ENCODE measurements at regions not wholly inside any gene's neighbourhood (a gene's known extent, or its start where the extent isn't known, plus 50 kb on each side); places are given as distances from the start of the nearest gene placed in this dataset.
A peak's percentile ranks its signal among the peaks of the same experiment; 100 is the strongest.
"Not testable (repeated sequence)": the region's sequence is repeated elsewhere in the genome, so short reads cannot be mapped to it uniquely, and the experiment has no call there.

DNA sequence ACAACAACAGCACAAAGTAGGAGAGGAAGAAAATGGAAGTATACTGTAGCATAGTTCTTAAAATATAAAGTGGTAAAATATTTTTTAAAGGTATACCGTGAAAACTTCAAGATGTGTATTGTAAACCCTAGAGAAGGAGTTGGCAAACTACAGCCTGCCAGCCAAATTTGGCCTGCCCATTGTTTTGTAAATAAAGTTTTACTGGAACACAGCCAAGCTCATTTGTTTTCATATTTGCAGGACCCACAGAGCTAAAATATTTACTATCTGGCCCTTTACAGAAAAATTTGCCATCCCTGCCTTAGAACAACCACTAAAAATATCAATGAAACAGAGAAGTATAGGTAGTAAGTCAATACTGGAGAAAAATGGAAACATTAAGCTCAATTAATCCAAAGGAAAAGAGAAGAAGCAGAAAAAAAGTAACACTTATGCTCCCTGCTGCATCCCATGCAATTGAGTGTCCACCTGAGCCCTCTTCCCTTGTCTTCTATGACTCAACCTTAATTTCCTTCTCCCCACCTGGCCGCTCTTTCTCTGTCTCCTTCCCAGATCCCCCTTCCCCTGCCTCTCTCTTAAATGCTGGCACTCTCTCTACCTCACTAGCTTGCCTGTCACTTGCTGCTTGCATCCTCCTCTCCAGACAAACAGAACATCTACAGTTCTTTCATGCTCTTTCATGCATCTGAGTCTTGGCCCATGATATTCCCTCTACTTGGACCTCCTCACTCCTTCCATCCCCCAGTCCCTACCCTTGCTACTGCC lies 50.6 kb upstream of the FER start:
- no peak for DNase-seq (ENCODE audit: low read depth in 3 of 3)

DNA sequence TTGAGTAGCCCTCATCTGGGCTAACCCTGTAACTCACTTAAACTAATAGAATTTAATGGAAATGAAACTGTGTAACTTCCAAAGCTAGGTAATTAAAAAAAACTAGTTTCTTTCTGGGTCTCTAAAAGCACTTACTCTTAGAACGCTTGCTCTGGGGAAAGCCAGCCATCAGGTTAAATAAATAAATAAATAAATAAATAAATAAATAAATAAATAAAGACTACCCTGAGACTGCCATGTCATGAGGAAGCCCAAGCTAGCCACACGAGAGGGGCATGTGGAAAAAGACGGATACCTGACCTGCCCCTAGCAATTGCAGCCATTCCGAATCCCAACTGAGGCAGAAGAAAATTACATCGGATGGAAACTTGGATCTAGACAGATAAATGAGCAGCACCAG lies 51.3 kb upstream of the FER start:
- no peak for DNase-seq (ENCODE audit: low read depth in 3 of 3)

DNA sequence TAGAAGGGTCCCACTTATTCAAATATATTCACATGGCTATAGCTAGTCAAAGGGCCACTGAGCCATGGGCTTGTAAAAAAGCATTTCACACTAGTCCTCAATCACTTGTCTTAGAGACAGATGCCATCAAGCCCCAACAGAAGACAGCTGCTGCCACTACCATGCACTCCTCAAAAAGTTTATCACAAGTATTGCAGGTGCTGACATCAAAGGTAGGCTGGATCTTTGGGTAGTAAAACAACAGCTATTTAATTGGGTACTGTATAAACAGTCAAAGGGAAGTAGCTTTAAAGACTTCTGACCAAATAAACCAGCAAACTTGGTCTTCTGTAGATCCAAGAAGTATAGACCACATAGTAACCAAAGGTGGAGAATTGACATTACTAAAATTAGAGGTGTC lies 59.2 kb upstream of the FER start:
- DNase-seq (ENCODE audit: low read depth in 3 of 3): no peak

DNA sequence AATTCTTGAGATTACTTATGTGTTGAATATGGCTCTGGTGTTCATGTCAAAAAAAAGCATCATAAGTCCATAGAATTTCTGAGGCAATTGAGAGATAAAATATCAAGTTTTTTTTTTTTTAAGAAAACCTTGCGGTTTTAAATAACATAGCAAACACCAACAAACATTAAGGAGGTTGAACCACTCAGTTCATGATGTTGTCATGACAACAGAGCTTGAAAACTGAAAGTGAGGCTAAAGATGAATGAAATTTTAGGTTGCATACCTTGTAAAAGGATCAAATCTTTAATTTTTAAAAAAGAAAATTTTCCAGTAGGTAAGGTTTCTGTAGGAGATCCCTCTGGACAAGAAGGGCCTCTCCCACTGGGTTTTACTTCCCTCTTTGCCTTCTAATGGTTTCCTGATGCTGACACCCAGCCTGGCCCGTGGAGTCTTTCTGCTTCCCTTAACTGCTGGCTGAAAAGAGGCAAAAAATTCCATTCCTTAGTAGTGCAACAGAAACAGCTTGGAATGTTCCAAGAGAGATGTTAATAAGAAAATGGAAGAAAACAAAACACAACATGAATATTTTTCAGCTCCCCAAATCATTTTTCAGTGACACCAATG lies 60.0 kb upstream of the FER start:
- no peak for DNase-seq (ENCODE audit: low read depth in 3 of 3)

DNA sequence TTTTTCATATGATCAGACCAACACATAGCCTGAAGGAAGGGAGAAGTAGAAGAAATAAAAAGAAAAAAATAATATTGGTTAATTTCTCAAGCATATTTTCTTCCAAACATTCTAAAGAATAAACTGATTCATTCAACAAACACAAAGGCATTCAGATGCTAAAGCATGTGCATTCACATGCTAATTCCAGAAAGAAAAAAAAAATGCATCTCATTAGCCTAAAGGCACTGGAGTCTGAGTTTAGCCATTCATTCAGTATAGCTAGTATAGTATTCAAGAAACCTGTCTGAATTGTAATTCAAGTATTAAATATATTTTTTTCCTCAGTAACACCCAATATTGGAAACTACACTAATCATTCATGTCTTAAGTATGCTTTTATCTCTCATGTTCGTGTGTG lies 61.0 kb upstream of the FER start:
- no peak for DNase-seq (ENCODE audit: low read depth in 3 of 3)

DNA sequence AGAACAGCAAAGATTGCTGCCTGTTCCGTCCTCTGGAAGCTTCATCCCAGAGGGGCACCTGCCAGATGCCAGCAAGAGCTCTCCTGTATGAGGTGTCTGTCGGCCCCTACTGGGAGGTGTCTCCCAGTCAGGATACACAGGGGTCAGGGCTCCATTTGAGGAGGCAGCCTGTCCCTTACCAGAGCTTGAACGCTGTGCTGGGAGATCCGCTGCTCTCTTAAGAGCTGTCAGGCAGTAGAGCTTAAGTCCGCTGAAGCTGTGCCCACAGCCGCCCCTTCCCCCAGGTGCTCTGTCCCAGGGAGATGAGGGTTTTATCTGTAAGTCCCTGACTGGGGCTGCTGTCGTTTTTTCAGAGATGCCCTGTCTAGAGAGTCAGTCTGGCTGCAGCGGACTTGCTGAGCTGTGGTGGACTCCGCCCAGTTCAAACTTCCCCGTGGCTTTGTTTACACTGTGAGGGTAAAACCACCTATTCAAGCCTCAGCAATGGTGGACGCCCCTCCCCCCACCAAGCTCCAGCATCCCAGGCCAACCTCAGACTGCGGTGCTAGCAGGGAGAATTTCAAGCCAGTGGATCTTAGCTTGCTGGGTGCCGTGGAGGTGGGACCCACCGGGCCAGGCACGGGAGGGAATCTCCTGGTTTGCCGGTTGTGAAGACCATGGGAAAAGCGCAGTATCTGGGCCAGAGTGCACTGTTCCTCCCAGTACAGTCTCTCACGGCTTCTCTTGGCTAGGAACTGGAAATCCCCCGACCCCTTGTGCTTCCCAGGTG lies 62.1 kb upstream of the FER start:
- DNase-seq (ENCODE audit: low read depth in 3 of 3): not testable (repeated sequence)

DNA sequence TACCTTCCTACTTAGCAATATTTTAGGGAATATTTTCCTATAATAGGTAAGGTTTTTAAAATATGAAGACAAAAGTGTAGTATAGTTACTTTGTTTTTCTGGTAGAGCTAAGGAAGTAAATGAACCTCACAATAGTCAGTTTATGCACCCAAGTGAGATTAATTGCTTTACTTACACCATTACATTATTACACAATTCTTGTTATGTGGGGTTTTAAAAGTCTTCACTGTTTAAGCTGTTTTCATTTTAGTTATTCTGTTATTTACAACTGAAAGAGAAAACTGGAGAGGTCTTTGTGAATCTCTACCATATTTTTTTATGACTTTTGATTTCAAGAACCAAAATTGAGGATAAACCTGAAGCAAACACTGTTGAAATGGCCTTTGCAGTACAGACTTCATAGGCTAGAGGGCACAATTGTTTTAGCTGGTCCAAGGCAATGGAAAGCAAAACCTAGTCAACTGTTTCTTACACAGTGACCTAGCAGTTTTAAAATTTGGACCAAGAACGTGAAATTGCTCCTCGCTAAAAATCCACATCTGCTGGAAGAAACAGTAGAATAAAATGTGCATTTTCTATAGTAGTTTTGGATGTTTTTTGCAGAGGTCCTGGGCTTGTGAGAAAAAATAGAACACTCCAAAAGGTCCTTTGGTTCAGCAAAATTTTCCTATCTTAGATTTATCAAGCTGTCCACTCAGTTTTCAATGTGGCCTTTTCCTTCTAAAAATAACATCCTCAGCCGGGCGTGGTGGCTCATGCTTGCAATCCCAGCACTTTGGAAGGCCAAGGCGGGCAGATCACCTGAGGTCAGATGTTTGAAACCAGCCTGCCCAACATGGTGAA lies 66.4 kb upstream of the FER start:
- peak in 1 of 3 experiments; percentile 12 for DNase-seq (ENCODE audit: low read depth in 3 of 3)

DNA sequence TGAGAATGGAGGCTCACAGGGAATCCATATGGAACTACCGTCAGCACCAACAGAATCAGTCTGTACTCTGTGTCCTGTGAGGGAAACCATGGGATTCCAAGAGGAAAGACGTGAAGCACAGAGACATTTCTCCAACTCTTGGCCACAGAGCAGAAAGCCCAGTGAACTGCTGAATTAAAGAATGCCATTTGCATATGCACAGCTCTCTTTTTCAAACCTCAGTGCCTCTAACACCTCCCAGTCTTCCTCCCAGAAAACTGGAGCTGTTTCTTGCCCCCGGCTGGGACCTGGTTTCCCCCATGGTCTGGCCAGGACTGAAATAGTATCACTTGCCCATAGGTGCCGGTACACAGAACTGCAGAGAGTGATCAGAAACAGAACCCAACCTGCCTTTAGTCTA lies 69.6 kb upstream of the FER start:
- no peak for DNase-seq (ENCODE audit: low read depth in 3 of 3)

DNA sequence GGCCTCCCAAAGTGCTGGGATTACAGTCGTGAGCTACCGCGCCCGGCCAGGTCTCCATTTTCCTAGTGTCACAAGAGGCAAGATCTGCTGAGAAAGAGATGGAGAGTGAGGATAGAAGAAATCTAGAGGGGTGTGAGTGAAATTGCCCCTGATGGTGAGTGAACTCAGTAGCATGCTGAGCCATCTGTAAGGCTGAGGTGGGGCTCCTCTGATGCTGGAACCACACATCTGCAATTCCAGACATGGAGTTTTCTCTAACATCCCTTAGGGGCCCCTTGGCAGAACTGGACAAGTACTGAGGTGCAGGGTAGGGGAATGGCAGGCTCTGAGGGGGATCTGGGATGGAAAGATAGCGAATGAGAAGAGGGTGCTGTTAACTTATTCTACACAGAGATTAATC lies 72.0 kb upstream of the FER start:
- no peak for DNase-seq (ENCODE audit: low read depth in 3 of 3)

DNA sequence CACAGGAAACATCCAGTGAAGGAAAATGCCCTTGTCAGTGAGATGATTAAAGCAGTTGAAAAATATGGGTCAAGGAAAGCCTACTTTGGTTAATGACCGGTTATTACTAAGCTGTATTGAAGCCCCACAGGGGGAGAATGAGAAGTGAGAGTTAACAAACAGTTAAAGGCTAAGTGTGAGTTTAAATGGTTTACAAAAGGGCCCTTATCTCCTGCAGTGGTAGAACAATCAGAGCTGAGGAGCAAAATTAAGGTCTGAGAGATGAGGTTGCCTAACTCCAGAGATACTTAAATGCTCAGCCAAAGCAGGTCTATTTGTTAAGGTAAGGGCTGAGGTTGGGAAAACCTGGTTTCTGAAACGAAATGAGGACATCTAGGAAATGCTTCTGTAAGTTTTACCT lies 75.1 kb upstream of the FER start:
- no peak for DNase-seq (ENCODE audit: low read depth in 3 of 3)

DNA sequence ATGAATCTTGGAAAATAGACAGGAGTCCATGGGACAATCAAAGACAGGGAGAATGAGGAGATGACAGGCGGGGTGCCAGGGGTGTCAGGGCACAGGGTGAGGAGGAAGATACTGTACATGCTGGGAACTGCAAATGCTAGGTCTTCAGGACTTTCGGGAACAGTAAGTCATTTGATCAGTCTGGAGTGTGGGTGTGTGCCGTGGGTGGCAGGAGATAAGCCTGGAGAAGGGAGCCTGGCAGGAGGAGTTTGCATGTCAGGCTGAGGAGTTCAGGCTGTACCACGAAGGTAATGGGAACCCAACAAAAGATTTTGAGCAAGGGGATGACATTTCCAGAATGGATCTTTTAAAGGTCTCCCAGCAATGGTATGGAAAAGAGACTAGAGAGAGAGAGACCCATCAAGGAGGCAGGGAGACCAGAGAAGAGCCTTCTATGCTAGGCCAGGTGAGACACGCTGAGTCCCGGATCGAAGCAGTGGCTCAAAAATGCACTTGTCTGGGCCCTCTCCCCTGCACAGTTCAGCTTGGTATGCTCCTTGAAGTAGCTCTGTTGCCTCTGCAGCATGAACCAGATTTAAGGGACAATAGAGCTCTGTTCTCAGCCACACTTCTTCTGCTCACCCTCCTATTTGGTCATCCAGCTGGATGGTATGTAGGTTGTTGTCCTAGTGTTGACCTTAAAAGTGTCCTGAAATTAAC lies 77.0 kb upstream of the FER start:
- no peak for DNase-seq (ENCODE audit: low read depth in 3 of 3)

DNA sequence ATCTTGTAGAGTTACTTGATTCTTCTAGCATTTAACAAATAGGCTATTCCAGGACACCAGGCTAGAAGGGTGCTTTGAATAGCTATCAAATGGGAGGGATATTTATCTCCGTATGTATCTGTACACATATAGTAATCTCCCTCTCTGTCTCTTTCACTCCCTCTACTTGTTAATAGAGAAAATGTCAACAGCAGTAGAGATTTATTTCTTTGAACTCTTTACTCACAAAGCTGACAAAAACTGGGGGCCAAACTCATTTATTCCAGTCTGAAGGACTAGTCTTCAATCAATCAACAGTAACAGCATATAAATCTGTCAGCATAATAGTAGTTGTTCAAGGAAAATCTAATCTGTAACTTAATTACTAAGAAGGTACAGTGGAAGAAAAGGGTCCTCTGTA lies 78.2 kb upstream of the FER start:
- DNase-seq (ENCODE audit: low read depth in 3 of 3): no peak

DNA sequence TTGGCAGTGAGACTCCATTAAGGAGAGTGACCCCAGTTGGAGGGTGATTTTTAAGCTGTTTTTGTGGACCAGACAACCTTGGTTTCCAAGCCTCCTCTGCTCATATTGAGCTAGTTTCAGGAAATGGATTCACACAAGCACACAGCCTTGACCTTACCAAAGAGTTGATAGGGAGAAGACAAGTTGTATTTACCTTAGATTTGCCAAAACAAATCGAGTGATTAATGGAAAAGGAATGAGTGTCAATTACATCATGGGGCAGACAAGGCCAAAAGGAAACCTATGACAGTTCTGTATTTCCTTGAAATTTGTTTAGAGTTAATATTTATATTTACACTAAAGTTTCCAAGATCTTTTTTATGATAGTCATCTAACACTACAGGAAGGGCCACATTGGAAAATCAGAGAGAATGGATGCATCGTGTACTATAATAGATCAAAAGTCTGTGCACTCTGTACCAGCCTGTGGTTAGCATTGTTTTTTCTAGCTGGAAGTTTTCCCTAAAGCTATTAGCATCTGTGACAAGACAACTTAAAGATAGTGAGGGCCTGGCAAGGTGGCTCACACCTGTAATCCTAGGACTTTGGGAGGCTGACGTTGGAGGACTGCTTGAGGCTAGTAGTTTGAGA lies 86.0 kb upstream of the FER start:
- DNase-seq (ENCODE audit: low read depth in 3 of 3): no peak

DNA sequence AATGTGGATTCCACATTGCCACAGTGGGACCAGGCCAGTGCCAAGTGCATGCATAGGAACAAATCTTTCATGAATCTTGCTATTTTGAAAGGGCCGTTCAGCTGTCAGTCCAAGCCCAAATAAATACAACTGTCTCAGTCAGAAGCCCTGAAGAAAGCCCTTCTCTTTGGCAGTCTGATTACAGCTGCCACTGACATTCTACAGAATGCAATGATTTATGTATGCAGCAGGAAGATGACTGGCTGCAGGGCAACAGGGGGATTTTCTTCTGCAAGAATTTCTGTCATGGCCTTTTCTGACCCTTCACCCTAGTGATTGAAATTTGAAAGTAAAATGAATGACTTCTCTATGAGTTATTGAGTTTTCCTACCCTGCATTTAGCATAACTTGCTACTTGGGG lies 86.7 kb upstream of the FER start:
- DNase-seq (ENCODE audit: low read depth in 3 of 3): no peak

DNA sequence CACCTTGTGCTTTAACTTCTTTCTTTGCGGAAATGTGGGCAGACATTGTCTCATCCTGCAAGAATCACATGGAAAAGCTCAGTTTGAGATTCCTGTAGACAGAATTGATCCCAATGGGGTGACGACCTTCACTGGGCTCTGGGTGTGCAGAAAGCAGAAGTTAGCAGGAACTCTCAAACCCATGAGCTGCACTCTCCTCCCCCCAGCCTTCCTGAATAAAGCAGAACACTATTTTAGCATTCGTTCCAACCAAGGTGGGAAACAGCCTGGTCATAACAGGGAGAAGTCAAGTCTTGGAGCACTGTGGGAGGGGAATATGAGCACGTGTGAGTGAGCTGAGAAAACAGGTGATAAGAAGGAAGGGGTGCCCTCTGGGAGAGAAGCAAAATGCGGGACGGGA lies 87.4 kb upstream of the FER start:
- no peak for DNase-seq (ENCODE audit: low read depth in 3 of 3)

DNA sequence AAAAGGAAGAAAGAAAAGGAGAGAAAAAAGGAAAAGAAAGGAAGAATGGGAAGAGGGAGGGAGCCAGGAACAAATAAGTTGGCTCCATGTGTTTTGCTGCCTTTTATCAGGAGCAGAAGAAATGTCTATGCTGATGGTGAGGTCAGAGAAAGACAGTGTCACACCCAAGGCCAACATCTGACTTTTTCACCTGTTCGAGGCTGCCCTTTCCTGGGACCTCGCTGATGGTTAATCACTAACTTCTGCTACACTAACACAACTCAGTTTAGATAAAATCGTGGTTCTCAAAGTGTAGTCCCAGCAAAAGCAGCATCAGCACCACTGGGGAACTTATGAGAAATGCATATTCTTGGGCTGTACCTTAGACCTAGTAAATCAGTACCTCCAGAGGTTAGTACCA lies 88.2 kb upstream of the FER start:
- no peak for DNase-seq (ENCODE audit: low read depth in 3 of 3)

DNA sequence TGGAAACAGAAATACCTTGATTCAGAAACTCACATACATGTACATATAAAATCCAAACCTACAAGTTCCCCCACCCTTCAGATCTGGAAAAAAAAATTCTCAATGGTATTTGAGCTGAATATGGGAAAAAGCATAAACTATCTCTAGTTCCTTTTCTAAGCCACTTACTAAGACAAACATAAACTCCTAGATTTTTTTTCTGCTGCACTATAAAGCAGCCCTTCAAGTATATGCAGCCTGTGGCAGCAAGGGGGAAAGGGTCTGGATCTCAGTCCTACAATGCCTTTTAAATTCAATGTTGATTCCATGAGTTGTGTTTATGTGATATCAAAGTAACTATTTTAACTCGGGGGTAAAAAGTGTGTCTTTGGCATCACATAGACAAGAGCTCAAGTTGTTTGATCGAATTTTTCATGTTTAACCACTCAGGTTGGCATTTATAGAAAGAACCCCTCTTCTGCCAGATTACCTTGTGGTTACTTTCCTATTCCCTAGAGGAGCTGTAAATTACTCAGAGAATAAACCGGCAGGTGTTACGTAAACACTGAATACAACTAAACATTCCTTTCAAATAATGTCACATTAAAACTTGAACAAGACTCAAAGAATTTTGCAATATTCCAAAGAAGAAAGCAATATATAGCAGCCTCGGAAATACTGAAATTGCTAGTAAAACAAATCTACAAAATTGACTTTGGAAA lies 91.8 kb upstream of the FER start:
- DNase-seq (ENCODE audit: low read depth in 3 of 3): no peak

DNA sequence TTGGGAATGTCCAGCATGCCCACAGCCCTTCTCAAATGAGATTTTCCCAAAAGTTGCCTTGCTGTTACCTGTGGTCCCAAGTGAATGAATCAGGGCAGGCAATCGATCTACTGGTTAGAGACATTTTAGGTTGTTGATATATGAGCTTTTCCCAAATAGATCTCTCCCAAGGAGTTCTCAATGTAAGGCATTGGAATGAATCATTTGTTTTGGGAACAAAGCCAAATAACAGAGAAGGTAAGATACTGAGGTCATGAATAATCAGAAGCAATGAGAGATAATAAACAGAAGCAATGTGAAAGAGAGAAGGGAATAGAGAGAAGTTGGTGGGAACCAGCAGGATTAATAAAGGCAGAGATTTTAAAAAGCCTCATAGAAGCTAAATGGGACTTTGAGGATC lies 93.6 kb upstream of the FER start:
- DNase-seq (ENCODE audit: low read depth in 3 of 3): no peak

DNA sequence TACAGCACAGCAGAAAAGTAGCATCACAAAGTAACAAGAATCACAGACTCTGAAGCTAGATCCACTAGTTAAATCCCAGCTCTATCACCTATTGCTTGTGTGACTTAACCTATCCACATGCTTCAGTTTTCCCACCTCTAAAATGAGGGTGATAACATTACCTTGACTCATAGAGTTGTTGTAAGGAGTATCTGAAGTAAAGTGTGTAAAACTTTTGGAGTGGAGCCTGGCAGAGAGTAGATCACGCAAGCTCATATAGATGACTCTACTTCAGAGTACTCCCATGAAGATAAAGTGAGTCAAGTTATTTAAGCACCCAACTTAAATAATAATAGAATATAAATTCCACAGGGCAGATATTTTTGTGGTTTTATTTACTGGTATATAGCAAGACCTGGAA lies 94.5 kb upstream of the FER start:
- DNase-seq (ENCODE audit: low read depth in 3 of 3): no peak

DNA sequence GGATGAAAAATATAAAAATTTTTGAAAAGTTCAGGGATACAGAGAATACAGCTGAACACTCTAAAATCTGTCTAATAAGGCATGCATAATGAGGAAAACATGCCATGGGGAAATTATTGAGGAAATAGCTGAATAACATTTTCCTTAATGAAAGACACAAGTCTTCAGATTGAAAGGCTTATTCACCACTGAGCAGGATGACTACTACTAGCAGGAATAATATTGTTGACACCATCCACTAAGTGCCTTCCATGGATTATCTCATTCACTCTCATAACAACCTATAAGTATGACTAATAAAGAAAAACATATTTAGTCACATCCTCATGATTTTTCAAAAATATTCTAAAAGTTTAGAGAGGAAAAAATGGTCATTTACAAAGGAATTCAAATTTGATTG lies 96.7 kb upstream of the FER start:
- DNase-seq (ENCODE audit: low read depth in 3 of 3): no peak

DNA sequence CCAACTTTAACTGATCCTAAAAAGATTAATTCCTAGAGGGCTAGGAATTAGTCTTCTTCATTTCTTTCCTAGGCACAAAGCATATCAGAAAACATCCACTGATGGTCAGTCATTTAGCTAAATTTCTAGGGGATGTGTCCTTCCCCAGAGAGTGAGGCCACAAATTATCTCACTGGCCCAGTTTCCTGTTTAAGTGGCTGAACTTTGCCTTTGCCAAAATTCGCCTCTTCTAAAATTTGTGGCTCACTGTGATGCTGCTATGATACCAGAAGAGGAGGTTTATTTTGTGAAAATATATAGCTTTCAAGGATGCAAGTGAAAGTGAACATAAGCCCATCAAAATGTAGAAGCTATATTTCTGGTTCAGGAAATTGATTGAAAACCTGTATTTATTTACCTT lies 98.1 kb upstream of the FER start:
- no peak for DNase-seq (ENCODE audit: low read depth in 3 of 3)

Measured in stimulated activated CD4-positive, alpha-beta T cell treated with anti-CD3 and anti-CD28 coated beads, TNF-alpha, amount 100 ng/mL, for 24 hours (primary cell).